Mesothelial cell of epicardium (in vitro differentiated cells): ENCODE measurements at regions not wholly inside any gene's neighbourhood (a gene's known extent, or its start where the extent isn't known, plus 50 kb on each side); places are given as distances from the start of the nearest gene placed in this dataset.
"Not testable (repeated sequence)": the region's sequence is repeated elsewhere in the genome, so short reads cannot be mapped to it uniquely, and the experiment has no call there.

Source experiments
- DNase-seq, 2 experiments: peaks; one replicate each; pipeline ENCODE4 v3.0.0; 2021; ENCODE audit warnings: low spot score in 2 of 2; ENCODE audit not compliant: unreplicated experiment in 2 of 2
- H3K27ac Mint-ChIP-seq: 2 replicates; pipeline ENCODE4 v1.8.0; 2021; ENCODE audit warnings: mixed read lengths
- H3K27me3 Mint-ChIP-seq: 2 replicates; pipeline ENCODE4 v1.8.0; 2021; ENCODE audit warnings: low read depth, mixed read lengths
- H3K36me3 Mint-ChIP-seq: 2 replicates; pipeline ENCODE4 v1.8.0; 2021; ENCODE audit warnings: mixed read lengths
- H3K4me1 Mint-ChIP-seq: 2 replicates; pipeline ENCODE4 v1.8.0; 2021; ENCODE audit warnings: mixed read lengths
- H3K4me3 Mint-ChIP-seq: 2 replicates; pipeline ENCODE4 v1.8.0; 2021; ENCODE audit warnings: mild to moderate bottlenecking, moderate library complexity, mixed read lengths
- H3K9me3 Mint-ChIP-seq: 2 replicates; pipeline ENCODE4 v1.8.0; 2021; ENCODE audit warnings: mixed read lengths
- CTCF ChIP-seq: fragments of 200-600 bp; sonication (generic); IDR thresholded peaks from one replicate; pipeline ENCODE4 v1.5.0; 2021; ENCODE audit warnings: antibody characterized with exemption; ENCODE audit not compliant: unreplicated experiment

GRCh38 chr5:44099643-44100042, 289.6 kb downstream of the FGF10 start:
- H3K27ac Mint-ChIP-seq: no peak overlapping the region
- H3K9me3 Mint-ChIP-seq: peaks cover 9% of the 10 kb centered on the region
- TF ChIP-seq CTCF: no peak
- no peaks in the 10 kb centered on the region for H3K4me1 Mint-ChIP-seq
- H3K27me3 Mint-ChIP-seq: no peaks in the 10 kb centered on the region
- no peaks in the 10 kb centered on the region for H3K36me3 Mint-ChIP-seq
- no peak for DNase-seq
- H3K4me3 Mint-ChIP-seq: no peak overlapping the region

GRCh38 chr5:44089424-44090144, 299.6 kb downstream of the FGF10 start:
- Mint-ChIP-seq H3K27ac (no peak overlapping the region), H3K9me3 (no peaks in the 10 kb centered on the region), H3K4me3 (no peak overlapping the region), H3K27me3 (no peaks in the 10 kb centered on the region), H3K36me3 (no peaks in the 10 kb centered on the region), H3K4me1 (peaks cover 4% of the 10 kb centered on the region)
- no peak for TF ChIP-seq CTCF
- DNase-seq: no peak

- no peak for TF ChIP-seq CTCF
- Mint-ChIP-seq H3K4me3 (no peak overlapping the region), H3K9me3 (peaks cover 6% of the 10 kb centered on the region), H3K36me3 (no peaks in the 10 kb centered on the region), H3K27ac (no peak overlapping the region), H3K27me3 (no peaks in the 10 kb centered on the region), H3K4me1 (peaks cover 10% of the 10 kb centered on the region)
- DNase-seq: no peak
Measured at GRCh38 chr5:44085083-44085482, 304.1 kb downstream of the FGF10 start.

GRCh38 chr5:44074547-44074946, 314.7 kb downstream of the FGF10 start:
- H3K36me3 Mint-ChIP-seq, H3K27me3 Mint-ChIP-seq: not testable (repeated sequence)

GRCh38 chr5:44051591-44051990, 337.6 kb downstream of the FGF10 start:
- H3K27ac Mint-ChIP-seq: no peak overlapping the region
- H3K4me1 Mint-ChIP-seq: no peaks in the 10 kb centered on the region
- no peaks in the 10 kb centered on the region for H3K36me3 Mint-ChIP-seq
- TF ChIP-seq CTCF: no peak
- H3K27me3 Mint-ChIP-seq: no peaks in the 10 kb centered on the region
- H3K4me3 Mint-ChIP-seq: no peak overlapping the region
- DNase-seq: no peak
- H3K9me3 Mint-ChIP-seq: peaks cover 4% of the 10 kb centered on the region

More at GRCh38 chr5:44074547-44074946, 314.7 kb downstream of the FGF10 start:
- H3K27ac Mint-ChIP-seq, DNase-seq, H3K9me3 Mint-ChIP-seq, H3K4me3 Mint-ChIP-seq, H3K4me1 Mint-ChIP-seq: not testable (repeated sequence)

- Mint-ChIP-seq H3K36me3 (no peaks in the 10 kb centered on the region), H3K4me3 (no peak overlapping the region), H3K27me3 (no peaks in the 10 kb centered on the region), H3K4me1 (no peaks in the 10 kb centered on the region), H3K27ac (no peak overlapping the region), H3K9me3 (peaks cover 10% of the 10 kb centered on the region)
- no peak for DNase-seq
- no peak for TF ChIP-seq CTCF
Measured at GRCh38 chr5:44048276-44048984, 340.8 kb downstream of the FGF10 start.
